Left lobe of liver (tissue), 2 donors: ENCODE measurements at regions not wholly inside any gene's neighbourhood (a gene's known extent, or its start where the extent isn't known, plus 50 kb on each side); places are given as distances from the start of the nearest gene placed in this dataset.

Experiments
- ATAC-seq: fragments of 200-7000 bp; cut with Tn5 transposase; one replicate; pipeline ENCODE4 v1.9.1; 2020; ENCODE audit warnings: mild to moderate bottlenecking, moderate library complexity
- DNase-seq: peaks from one replicate; pipeline ENCODE4 v3.0.0-alpha.2; 2020; ENCODE audit warnings: low spot score
- donor health status: DM: no; HTN: no; CAD: no; lungs with moderate emphysema.
- donor health status: DM: no; HTN: yes; CAD: no.

DNA sequence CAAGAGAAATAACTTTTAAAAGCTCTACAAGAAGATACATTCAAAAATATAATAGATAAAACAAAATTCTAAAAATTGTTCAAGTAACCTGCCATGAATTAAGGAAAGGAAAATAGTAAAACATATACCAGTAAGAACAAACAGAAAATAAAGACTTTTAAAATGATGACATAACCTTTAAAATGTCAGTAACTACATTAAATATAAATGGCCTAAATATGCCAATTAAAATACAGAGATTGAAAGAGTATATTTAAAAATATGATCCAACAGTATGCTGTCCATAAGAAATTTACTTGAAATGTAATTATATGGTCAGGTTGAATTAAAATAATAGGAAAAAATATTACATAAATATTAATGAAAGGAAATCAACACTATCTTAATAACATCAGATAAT is 911.7 kb upstream of the POU3F3 start:
- ATAC-seq (no peak), DNase-seq (no peak)

DNA sequence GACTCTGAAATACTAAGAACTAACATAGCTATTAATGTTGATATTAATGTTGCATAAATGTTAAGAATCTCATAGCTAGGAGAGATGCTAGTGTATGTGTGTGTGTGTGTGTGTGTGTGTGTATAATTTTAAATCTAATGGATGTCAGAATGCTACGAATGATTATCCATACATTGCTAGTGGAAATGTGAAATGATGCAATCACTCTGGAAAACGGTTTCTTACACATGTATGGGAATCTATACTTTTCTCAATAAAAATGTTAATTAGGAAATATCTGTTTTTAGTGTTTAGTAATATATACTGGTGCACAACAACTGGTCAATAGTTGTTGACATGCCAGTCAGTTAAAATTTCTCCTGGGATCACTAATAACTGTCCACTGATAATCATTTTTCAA is 908.8 kb upstream of the POU3F3 start:
- ATAC-seq: no peak
- DNase-seq: no peak

- DNase-seq: peak; percentile 53
- peak; percentile 94 for ATAC-seq
Measured at GRCh38 chr2:103959174-103960128, 894.5 kb upstream of the POU3F3 start.

DNA sequence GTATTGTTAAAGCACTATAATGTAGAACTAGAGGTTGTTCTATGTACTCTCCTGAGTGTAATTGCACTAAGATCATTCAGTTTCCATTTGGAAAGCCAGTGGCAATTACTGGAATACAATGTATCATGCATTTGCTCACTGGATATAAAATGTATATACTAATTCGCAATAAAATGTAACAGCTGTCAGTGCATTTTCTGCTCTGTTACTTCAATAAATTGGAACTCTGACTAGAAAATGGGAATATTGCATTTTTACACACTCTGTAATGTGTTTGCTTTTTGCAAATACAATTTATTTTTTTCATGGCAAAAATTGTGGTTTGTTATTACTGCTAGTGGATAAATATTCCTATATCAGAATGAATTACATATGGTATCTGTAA is 893.8 kb upstream of the POU3F3 start:
- DNase-seq (no peak), ATAC-seq (no peak)

DNA sequence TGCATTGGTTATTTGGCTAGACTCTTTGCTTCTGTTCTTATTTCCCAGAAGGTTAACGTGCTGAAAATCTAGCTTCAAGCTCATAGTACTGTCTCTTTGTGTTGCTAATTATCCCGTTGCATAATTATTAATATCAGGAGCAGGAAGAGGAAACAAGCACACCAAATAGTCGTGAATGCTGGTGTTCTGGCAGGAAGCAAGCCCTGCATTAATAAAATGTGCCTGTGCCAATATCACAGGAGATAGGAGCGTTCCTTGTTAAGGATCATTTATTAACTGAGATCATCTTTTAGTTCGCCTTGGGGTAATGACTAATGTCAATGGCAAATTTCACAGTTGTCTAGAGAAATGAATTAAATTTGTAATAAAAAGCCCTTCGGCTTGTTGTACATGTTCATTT is 893.0 kb upstream of the POU3F3 start:
- no peak for DNase-seq
- ATAC-seq: no peak

DNA sequence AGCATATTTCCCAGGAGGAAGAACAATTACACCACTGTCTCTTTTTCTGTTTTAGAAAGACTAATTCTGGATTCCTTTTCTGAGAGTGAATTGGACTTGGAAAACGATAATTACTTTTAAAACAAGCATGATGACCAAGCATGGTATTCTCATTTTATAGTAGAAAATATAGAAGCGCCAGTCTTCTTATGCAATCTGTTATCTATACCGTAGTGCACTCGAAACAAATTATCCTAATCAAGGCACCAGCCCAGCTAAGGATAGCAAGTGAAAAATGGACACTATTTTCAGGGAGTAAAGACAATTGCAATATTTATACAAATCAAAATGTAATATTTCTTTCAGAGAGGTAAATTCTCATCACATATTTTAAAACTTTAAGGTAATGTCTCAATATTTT is 892.1 kb upstream of the POU3F3 start:
- DNase-seq (no peak), ATAC-seq (no peak)

GRCh38 chr2:103962670-103963069 is 891.2 kb upstream of the POU3F3 start:
- DNase-seq (no peak), ATAC-seq (no peak)

- DNase-seq: no peak
- peak; percentile 88 for ATAC-seq
Measured at GRCh38 chr2:103963146-103963725, 890.7 kb upstream of the POU3F3 start.

- no peak for DNase-seq
- no peak for ATAC-seq
Measured at GRCh38 chr2:103977241-103977640, 876.7 kb upstream of the POU3F3 start.

DNA sequence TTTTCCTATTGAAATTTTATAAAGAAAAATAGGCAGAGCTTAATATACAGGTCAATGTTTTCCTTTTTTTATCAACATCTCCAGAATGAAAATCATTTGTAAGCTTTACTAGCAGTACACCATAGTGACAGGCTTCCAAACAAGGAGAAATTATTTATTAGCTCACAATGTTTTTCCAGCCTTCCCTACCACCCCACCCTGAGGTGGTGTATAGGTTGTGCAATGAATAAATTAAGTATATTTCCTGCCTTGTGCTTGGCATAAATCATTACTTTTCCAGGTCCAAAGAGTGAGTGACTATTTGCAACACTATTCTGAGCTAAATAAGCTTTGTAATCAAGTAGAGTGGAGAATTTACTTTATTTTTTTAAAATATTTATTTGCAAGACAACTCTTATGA is 876.2 kb upstream of the POU3F3 start:
- DNase-seq: no peak
- ATAC-seq: no peak

DNA sequence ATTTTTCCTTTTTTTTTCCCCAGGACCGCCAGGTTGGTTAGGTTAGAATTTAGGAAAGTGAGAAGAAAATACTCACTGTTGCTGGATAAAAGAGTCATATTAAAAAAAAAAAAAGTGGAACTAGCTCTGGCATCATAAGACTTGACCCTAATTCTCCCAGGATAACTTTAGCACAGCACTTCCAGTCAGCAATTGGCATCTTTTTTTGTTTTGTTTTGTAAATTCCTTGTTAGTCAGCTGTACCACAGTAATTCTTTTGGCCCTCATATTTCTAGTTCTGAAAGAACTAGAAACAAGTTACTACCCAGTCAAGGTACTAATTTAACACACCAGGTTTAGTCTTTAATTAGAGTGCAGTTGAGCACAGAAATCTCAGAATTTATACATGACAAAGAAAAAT is 873.5 kb upstream of the POU3F3 start:
- no peak for ATAC-seq

GRCh38 chr2:103982691-103983090 is 871.2 kb upstream of the POU3F3 start:
- no peak for ATAC-seq
- DNase-seq: no peak

More for the DNA sequence above, 873.5 kb upstream of the POU3F3 start:
- no peak for DNase-seq

DNA sequence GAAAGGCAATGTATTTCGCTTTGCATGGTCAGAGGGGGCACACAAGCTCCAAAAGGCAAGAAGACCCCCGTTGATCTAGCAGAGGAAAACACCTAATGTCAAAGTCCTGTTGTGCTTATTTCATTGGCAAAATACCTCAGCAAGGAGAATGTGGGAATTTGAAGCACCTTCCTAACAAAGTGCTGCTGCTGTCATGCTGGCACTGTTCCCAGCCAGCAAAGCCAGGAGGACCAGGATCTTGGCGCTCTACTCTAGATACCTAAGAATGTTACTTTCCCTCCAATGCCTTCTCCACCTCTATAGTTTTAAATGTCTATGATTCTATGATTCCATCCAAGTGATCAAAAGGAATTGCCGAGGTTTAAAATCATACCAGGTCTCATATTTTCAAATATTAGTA is 867.9 kb upstream of the POU3F3 start:
- ATAC-seq: no peak
- no peak for DNase-seq

DNA sequence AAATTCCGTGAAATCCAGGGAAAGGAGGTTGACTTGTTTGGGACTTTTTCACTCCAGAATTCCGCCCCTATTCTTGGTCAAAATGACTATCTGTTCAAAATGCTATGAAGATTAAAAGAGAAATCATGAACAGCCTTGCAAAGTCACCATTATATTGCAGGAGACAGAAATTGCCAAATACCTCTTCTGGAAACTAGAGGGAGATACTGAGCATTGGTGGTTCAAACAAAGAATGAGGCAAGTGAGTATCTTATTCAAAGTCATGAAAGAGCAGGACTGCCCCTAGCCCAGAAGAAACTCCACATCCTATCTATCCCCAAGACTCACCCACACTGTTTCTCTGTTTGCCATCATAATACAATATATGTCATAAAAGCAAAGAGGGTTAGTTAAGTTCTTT is 862.3 kb upstream of the POU3F3 start:
- ATAC-seq (peak; percentile 63), DNase-seq (no peak)

DNA sequence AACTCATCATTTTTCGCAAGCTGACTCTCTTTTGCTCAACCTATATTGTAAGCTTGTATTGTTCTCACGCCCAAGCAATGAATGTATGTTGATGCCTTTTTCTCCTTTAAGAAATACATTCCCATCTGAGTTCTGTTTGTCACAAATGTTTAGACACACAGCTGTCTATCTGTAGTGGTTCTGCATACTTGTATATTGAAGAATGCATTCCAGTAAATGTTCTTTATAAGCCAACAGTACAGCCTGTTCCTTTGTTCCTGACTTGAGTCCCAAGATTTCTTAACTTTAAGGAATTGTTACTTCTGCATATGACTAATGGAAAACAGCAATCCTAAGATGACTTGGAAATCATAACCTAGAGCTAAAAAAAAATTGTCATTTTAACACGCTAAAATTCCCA is 849.1 kb upstream of the POU3F3 start:
- no peak for DNase-seq
- no peak for ATAC-seq

- ATAC-seq: no peak
- no peak for DNase-seq
Measured at GRCh38 chr2:104016801-104017200, 837.1 kb upstream of the POU3F3 start.

- ATAC-seq (no peak), DNase-seq (no peak)
Measured at GRCh38 chr2:104023306-104023705, 830.6 kb upstream of the POU3F3 start.

- DNase-seq: no peak
- ATAC-seq: no peak
Measured at GRCh38 chr2:104023765-104024164, 830.1 kb upstream of the POU3F3 start.

DNA sequence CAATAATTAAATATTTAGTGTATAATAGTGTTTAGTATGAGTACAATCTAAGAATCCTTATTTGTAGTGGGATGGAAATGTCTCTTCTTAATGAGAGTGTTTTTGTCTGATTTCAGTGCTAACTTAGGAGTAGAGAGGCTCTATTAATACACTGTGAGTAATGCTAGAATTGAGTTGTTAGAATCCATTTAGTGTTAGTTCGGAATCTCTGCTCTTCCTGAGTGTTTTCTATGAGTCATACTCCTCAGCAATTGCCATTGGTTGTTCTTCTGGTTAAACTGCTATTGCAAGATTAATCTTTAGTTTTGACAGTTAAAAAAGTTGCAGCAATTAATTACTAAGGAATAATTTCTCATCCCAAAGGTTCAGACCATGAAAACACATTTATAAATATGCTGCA is 828.6 kb upstream of the POU3F3 start:
- ATAC-seq (no peak), DNase-seq (no peak)

DNA sequence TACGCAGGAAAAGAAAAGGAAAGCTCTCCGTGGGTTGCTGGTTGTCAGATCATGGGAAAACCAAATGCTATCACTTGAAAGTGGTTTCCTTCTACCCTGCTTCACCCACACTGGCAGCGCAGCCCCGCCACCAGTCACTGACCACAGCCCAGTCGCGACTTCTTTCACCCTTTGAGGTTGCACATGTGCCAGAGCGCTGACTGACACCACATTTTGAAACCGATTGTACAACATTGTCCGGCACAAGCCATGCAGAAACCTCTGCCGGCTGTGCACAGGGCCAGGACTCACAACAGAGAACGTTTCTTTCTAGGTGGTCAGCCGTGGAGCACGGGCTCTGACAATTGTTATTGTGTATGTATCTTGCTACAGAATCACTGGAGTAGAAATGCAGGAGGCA is 827.2 kb upstream of the POU3F3 start:
- DNase-seq (no peak), ATAC-seq (no peak)

DNA sequence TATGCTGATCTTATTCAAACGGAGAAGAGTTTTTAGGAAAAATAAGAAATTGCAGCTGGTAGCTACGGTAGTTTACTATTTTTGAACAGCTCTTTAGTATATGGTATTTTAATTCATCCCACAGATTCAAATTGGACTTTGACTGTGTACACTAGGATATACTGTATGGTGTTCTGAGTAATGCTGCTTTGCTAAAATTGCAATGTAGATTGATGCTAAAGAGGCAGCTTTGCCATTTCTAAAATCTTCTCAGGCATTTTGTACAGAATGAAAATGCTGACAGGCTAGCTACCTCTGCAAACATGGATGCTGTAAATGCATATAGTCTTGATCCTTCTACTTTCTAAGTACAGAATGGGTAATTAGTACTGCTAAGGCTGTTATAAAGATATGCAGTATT is 826.6 kb upstream of the POU3F3 start:
- ATAC-seq (no peak), DNase-seq (no peak)

DNA sequence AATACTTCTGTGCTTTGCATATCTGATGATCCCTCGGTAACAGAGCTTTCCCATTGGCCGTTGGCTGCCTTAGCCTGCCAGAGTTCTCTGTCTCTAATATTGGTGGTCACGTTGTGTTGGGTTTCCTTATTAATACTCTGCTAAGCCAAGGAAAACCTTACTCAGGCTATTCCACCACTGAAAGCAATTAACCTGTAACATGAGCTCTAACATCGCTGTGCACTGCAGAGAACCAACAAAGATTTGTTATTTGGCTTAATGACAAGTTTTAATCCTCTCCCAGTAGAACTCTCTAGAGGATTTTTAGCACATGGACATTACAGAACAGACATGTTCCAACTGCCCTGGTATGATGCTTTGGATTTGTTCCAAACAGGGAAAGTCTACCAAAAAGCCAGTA is 825.9 kb upstream of the POU3F3 start:
- DNase-seq (no peak), ATAC-seq (no peak)

DNA sequence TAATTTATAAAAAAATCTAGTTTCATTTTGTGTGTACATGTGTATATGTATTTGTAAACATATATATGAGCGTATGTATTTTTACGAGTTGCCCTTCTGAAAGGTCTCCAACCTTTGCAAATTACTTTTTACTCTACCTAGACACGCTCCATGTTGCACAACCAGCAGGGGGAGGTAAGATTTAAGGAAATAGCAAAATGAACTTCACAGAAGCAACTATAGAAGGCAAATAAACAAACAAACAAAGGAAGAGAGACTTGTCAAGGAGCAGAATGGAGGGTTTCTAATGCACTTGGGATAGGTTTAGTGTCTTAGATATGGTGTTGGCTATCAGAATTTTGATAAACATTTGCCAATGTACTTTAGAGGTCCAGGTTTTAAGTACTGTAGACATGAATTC is 820.5 kb upstream of the POU3F3 start:
- ATAC-seq: peak; percentile 59

More for the DNA sequence above, 820.5 kb upstream of the POU3F3 start:
- no peak for DNase-seq
